Panc1 (cell line): ENCODE measurements at regions not wholly inside any gene's neighbourhood (a gene's known extent, or its start where the extent isn't known, plus 50 kb on each side); places are given as distances from the start of the nearest gene placed in this dataset.

Source experiments
- CTCF ChIP-seq: fragments of 450-650 bp; IDR thresholded peaks from 2 replicates; pipeline ENCODE4 v1.5.1; 2017; ENCODE audit warnings: mild to moderate bottlenecking
- POLR2AphosphoS5 ChIP-seq: IDR thresholded peaks from 2 replicates; pipeline ENCODE4 v1.6.1; 2012; ENCODE audit warnings: mild to moderate bottlenecking, low read depth, low read length, moderate library complexity
- REST ChIP-seq, 2 experiments: IDR thresholded peaks; 2 replicates each; pipeline ENCODE4 v1.6.1; 2011 to 2012; ENCODE audit warnings: low read depth in 2 of 2, control low read depth in 1 of 2, low read length in 1 of 2, mild to moderate bottlenecking in 1 of 2, moderate library complexity in 1 of 2; ENCODE audit not compliant: insufficient read depth in 1 of 2

GRCh38 chr6:90446164-90446563 lies 140.7 kb downstream of the MAP3K7 start:
- TF ChIP-seq CTCF, result no peak
- TF ChIP-seq POLR2AphosphoS5, result no peak
- no peak for TF ChIP-seq REST (IDR thresholded peaks at IDR 0.05; ENCODE audit: insufficient read depth in 1 of 2, low read depth in 2 of 2, low read length in 1 of 2)
